Breast epithelium (tissue), 3 donors: ENCODE measurements at regions not wholly inside any gene's neighbourhood (a gene's known extent, or its start where the extent isn't known, plus 50 kb on each side); places are given as distances from the start of the nearest gene placed in this dataset.

Experiments
- POLR2A ChIP-seq: fragments of 450-650 bp; IDR thresholded peaks from one replicate; pipeline ENCODE4 v1.6.1; 2016; ENCODE audit warnings: antibody characterized with exemption, mild to moderate bottlenecking, moderate library complexity
- TF ChIP-seq, protein P1 (sequence below), 3 donors: fragments of 450-650 bp; IDR thresholded peaks; one replicate each; pipeline ENCODE4 v1.5.1; 2016 to 2017; ENCODE audit warnings: antibody characterized with exemption in 3 of 3, mild to moderate bottlenecking in 3 of 3, moderate library complexity in 3 of 3

GRCh38 chr7:131753620-131754222 lies 197.3 kb upstream of the PODXL start:
- TF ChIP-seq, protein P1, sequence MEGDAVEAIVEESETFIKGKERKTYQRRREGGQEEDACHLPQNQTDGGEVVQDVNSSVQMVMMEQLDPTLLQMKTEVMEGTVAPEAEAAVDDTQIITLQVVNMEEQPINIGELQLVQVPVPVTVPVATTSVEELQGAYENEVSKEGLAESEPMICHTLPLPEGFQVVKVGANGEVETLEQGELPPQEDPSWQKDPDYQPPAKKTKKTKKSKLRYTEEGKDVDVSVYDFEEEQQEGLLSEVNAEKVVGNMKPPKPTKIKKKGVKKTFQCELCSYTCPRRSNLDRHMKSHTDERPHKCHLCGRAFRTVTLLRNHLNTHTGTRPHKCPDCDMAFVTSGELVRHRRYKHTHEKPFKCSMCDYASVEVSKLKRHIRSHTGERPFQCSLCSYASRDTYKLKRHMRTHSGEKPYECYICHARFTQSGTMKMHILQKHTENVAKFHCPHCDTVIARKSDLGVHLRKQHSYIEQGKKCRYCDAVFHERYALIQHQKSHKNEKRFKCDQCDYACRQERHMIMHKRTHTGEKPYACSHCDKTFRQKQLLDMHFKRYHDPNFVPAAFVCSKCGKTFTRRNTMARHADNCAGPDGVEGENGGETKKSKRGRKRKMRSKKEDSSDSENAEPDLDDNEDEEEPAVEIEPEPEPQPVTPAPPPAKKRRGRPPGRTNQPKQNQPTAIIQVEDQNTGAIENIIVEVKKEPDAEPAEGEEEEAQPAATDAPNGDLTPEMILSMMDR (IDR thresholded peaks at IDR 0.05): no peak
- TF ChIP-seq POLR2A: no peak
